K562 (cell line): ENCODE measurements at regions not wholly inside any gene's neighbourhood (a gene's known extent, or its start where the extent isn't known, plus 50 kb on each side); places are given as distances from the start of the nearest gene placed in this dataset.

Experiments
- ATAC-seq: fragments of 200-7000 bp; cut with Tn5 transposase; 3 replicates; pipeline ENCODE4 v1.9.1; 2020; ENCODE audit warnings: moderate library complexity
- BruUV-seq: library from RNA; stranded (reverse); fragments of 400-500 nt; replicated peaks from 2 replicates; lab custom pipeline; 2021; lab: Mats Ljungman, UMichigan
- CTCF ChIA-PET: fragments of 300-600 bp; formaldehyde crosslinking; extraction: SDS; loops from one replicate; lab custom pipeline; 2021; ENCODE audit warnings: low intra/inter-chr PET ratio; lab: Yijun Ruan, JAX
- POLR2A ChIA-PET: fragments of 300-600, 350-650 bp; sonication (Branson Sonifier 250); formaldehyde crosslinking; extraction: SDS; loops from one replicate; lab custom pipeline; 2021; ENCODE audit warnings: antibody characterized with exemption, inconsistent platforms; lab: Yijun Ruan, JAX
- DNase-seq, 4 experiments: peaks; one replicate each; pipeline versions ENCODE4 v3.0.0 to v3.0.0-alpha.2; 2011 to 2018; ENCODE audit warnings: low spot score in 3 of 4, mixed read lengths in 3 of 4; ENCODE audit errors: extremely low read depth in 1 of 4
- FAIRE-seq: peaks from 2 replicates; lab custom pipeline; 2011; peaks lifted over from hg19 to GRCh38; lab: Jason Lieb, UNC
- H2AFZ ChIP-seq: 2 replicates; pipeline ENCODE4 v1.6.0; 2011; ENCODE audit warnings: low read depth, low read length, control low read depth, inconsistent platforms
- H3K27ac ChIP-seq: fragments of 200-600 bp; 3 replicates; pipeline ENCODE4 v1.8.0; 2011; ENCODE audit warnings: low read depth, mild to moderate bottlenecking, control low read depth, inconsistent platforms, low read length, moderate library complexity, mixed read lengths; ENCODE audit errors: extremely low read depth
- H3K27me3 ChIP-seq, 2 experiments: fragments of 300-600 bp in 1 of 2; 2 replicates in 1 of 2; 3 replicates in 1 of 2; pipeline versions ENCODE4 v1.6.0 to v1.8.0; 2011; ENCODE audit warnings: inconsistent platforms in 2 of 2, low read length in 2 of 2, mild to moderate bottlenecking in 1 of 2, mixed read lengths in 1 of 2, moderate library complexity in 1 of 2; ENCODE audit not compliant: control insufficient read depth in 2 of 2, insufficient read depth in 2 of 2
- H3K36me3 ChIP-seq: fragments of 300-600 bp; 3 replicates; pipeline ENCODE4 v1.8.0; 2011; ENCODE audit warnings: mild to moderate bottlenecking, low read length, inconsistent platforms; ENCODE audit not compliant: control insufficient read depth, insufficient read depth
- H3K4me1 ChIP-seq, 2 experiments: fragments of 200-600 bp in 1 of 2; replicated peaks in 1 of 2; 2 replicates in 1 of 2; 3 replicates in 1 of 2; pipeline versions ENCODE4 v1.5.1 to v1.8.0; 2011; ENCODE audit warnings: inconsistent platforms in 2 of 2, low read length in 2 of 2, mild to moderate bottlenecking in 1 of 2, mixed read lengths in 1 of 2, moderate library complexity in 1 of 2; ENCODE audit not compliant: control insufficient read depth in 2 of 2, insufficient read depth in 2 of 2
- H3K4me2 ChIP-seq: 2 replicates; pipeline ENCODE4 v1.6.1; 2011; ENCODE audit warnings: low read length, control low read depth, inconsistent platforms, mixed read lengths; ENCODE audit not compliant: insufficient read depth
- H3K4me3 ChIP-seq: fragments of 200-600 bp; sonication (generic), shearing (Covaris generic); 2 replicates; pipeline ENCODE4 v1.5.1; 2016; ENCODE audit warnings: control low read depth, inconsistent platforms
- H3K79me2 ChIP-seq: fragments of 200-600 bp; 3 replicates; pipeline ENCODE4 v1.8.0; 2011; ENCODE audit warnings: low read length, inconsistent platforms; ENCODE audit not compliant: control insufficient read depth, insufficient read depth
- H3K9ac ChIP-seq, 2 experiments: 2 replicates each; pipeline versions ENCODE4 v1.6.0 to v1.6.1; 2011; ENCODE audit warnings: low read depth in 2 of 2, low read length in 2 of 2, control low read depth in 1 of 2, inconsistent platforms in 1 of 2, mild to moderate bottlenecking in 1 of 2, mixed read lengths in 1 of 2; ENCODE audit not compliant: insufficient read depth in 1 of 2
- H3K9me1 ChIP-seq: one replicate; pipeline ENCODE4 v1.6.0; 2011; ENCODE audit warnings: inconsistent platforms, mild to moderate bottlenecking, low read length, moderate library complexity; ENCODE audit not compliant: control insufficient read depth, insufficient read depth
- H3K9me3 ChIP-seq: replicated peaks from 2 replicates; pipeline ENCODE4 v1.5.1; 2011; ENCODE audit warnings: low read depth, low read length, inconsistent platforms; ENCODE audit not compliant: control insufficient read depth, insufficient read depth
- H4K20me1 ChIP-seq: replicated peaks from 2 replicates; pipeline ENCODE4 v1.6.1; 2011; ENCODE audit warnings: low read length, inconsistent platforms, mixed read lengths; ENCODE audit not compliant: control insufficient read depth, insufficient read depth
- PYGO2 ChIP-seq: fragments of 450-650 bp; IDR thresholded peaks from 2 replicates; pipeline ENCODE4 v1.6.1; 2016; ENCODE audit warnings: mild to moderate bottlenecking, missing genetic modification characterization, moderate library complexity, missing compliant biosample characterization
- SNIP1 ChIP-seq: fragments of 450-650 bp; IDR thresholded peaks from 2 replicates; pipeline ENCODE4 v1.7.1; 2017; ENCODE audit warnings: low read depth, mild to moderate bottlenecking
- TCF15 ChIP-seq: fragments of 250-450 bp; sonication (Bioruptor Pico); IDR thresholded peaks from 2 replicates; pipeline ENCODE4 v1.8.0; 2022; ENCODE audit warnings: moderate library complexity, mild to moderate bottlenecking, inconsistent platforms
- ZBTB26 ChIP-seq: fragments of 450-650 bp; formaldehyde crosslinking; IDR thresholded peaks from 2 replicates; pipeline ENCODE4 v1.4.0; 2022; ENCODE audit warnings: missing genetic modification characterization
- ZFP91 ChIP-seq: sonication (generic); formaldehyde crosslinking; IDR thresholded peaks from 2 replicates; pipeline ENCODE4 v1.8.0; 2022; ENCODE audit warnings: mild to moderate bottlenecking, missing genetic modification reagents
- WGBS: fragments of 100-300 bp; shearing (Covaris generic); methylation state at CpG from one replicate; pipeline ENCODE4 v1.1.6; 2016; ENCODE audit warnings: low coverage, mixed read lengths; ENCODE audit not compliant: insufficient coverage; ENCODE audit errors: missing lambda C conversion rate; 5-methylcytosine and 5-hydroxymethylcytosine counted together
- in situ Hi-C: fragments of 300-500 bp; cut with MboI; formaldehyde crosslinking; loops from 4 replicates; pipeline ENCODE4 v1.15.0; 2018; ENCODE audit warnings: inconsistent platforms, mixed read lengths
- intact Hi-C: fragments of 100-400 bp; cut with micrococcal nuclease; formaldehyde crosslinking; loops from 2 replicates; pipeline ENCODE4 v1.14.2; 2022

GRCh38 chr4:56127716-56128115, 179.0 kb downstream of the CEP135 start:
- CTCF ChIA-PET, result no interaction called here
- intact Hi-C loops, result no loop called here
- H2AFZ ChIP-seq, result no peak overlapping the region

More at GRCh38 chr4:56127716-56128115, 179.0 kb downstream of the CEP135 start:
- no peaks in the 10 kb centered on the region; a peak in 1 of 5 replicates for H3K27me3 ChIP-seq
- in situ Hi-C loops, result no loop called here
- no peaks in the 10 kb centered on the region for H3K4me1 ChIP-seq
- no peak for FAIRE-seq
- no peaks in the 10 kb centered on the region for H4K20me1 ChIP-seq
- TF ChIP-seq TCF15 (CRISPR knock-in tag) (no peak), ZBTB26 (CRISPR knock-in tag) (no peak), SNIP1 (no peak), ZFP91 (CRISPR knock-in tag) (no peak), PYGO2 (tag) (no peak)
- TF ChIP-seq, all 486 proteins: peak for 0
- BruUV-seq, result no TSS peak
- H3K4me3 ChIP-seq, result no peak overlapping the region
- no peaks in the 10 kb centered on the region for H3K79me2 ChIP-seq
- ATAC-seq (no peak), DNase-seq (no peak)
- H3K27ac ChIP-seq, result no peak overlapping the region
- no peaks in the 10 kb centered on the region for H3K9me3 ChIP-seq
- POLR2A ChIA-PET, result interaction anchor here (0.7 kb wide), 1 partner anchor 20 kb away, joined by 3 read pairs; no protein-coding TSS in a partner anchor
- no peaks in the 10 kb centered on the region for H3K9me1 ChIP-seq
- no peak overlapping the region for H3K4me2 ChIP-seq
- H3K36me3 ChIP-seq, result no peaks in the 10 kb centered on the region
- no peak overlapping the region for H3K9ac ChIP-seq
- WGBS, result 0% methylated on average over 3 of the region's 3 CpGs
